ENCODE measurements at regions not wholly inside any gene's neighbourhood (a gene's known extent, or its start where the extent isn't known, plus 50 kb on each side); places are given as distances from the start of the nearest gene placed in this dataset.
A peak's percentile ranks its signal among the peaks of the same experiment; 100 is the strongest.

GRCh38 chr14:34335968-34336367 lies 126.1 kb downstream of the SPTSSA start:
- H3K27me3 Mint-ChIP-seq, result no peaks in the 10 kb centered on the region
- no peak overlapping the region for H3K4me3 Mint-ChIP-seq
- no peaks in the 10 kb centered on the region for H3K9me3 Mint-ChIP-seq
- no peak for DNase-seq
- H3K27ac Mint-ChIP-seq, result no peak overlapping the region
- H3K36me3 Mint-ChIP-seq (ENCODE audit: low read depth), result no peaks in the 10 kb centered on the region
- peaks cover 10% of the 10 kb centered on the region for H3K4me1 Mint-ChIP-seq (ENCODE audit: low read depth)

- Mint-ChIP-seq H3K9me3 (no peaks in the 10 kb centered on the region), H3K4me1 (ENCODE audit: low read depth) (peaks cover 10% of the 10 kb centered on the region), H3K27ac (peak overlapping the region; percentile 8), H3K36me3 (ENCODE audit: low read depth) (no peaks in the 10 kb centered on the region), H3K27me3 (no peaks in the 10 kb centered on the region), H3K4me3 (no peak overlapping the region)
- DNase-seq, result no peak
Measured at GRCh38 chr14:34334329-34334728, 127.7 kb downstream of the SPTSSA start.

- Mint-ChIP-seq H3K9me3 (no peaks in the 10 kb centered on the region), H3K4me1 (ENCODE audit: low read depth) (peaks cover 10% of the 10 kb centered on the region), H3K27ac (no peak overlapping the region), H3K4me3 (no peak overlapping the region), H3K27me3 (no peaks in the 10 kb centered on the region), H3K36me3 (ENCODE audit: low read depth) (no peaks in the 10 kb centered on the region)
- peak; percentile 69 for DNase-seq
Measured at GRCh38 chr14:34331728-34332623, 130.1 kb downstream of the SPTSSA start.

GRCh38 chr14:34330846-34331245 lies 131.2 kb downstream of the SPTSSA start:
- no peak overlapping the region for H3K4me3 Mint-ChIP-seq
- H3K27ac Mint-ChIP-seq, result no peak overlapping the region
- H3K4me1 Mint-ChIP-seq (ENCODE audit: low read depth), result peaks cover 10% of the 10 kb centered on the region
- H3K27me3 Mint-ChIP-seq, result no peaks in the 10 kb centered on the region
- no peaks in the 10 kb centered on the region for H3K9me3 Mint-ChIP-seq
- DNase-seq, result no peak
- H3K36me3 Mint-ChIP-seq (ENCODE audit: low read depth), result no peaks in the 10 kb centered on the region

- no peak overlapping the region for H3K27ac Mint-ChIP-seq
- no peaks in the 10 kb centered on the region for H3K9me3 Mint-ChIP-seq
- no peaks in the 10 kb centered on the region for H3K36me3 Mint-ChIP-seq (ENCODE audit: low read depth)
- no peak overlapping the region for H3K4me3 Mint-ChIP-seq
- no peak for DNase-seq
- peaks cover 12% of the 10 kb centered on the region for H3K4me1 Mint-ChIP-seq (ENCODE audit: low read depth)
- H3K27me3 Mint-ChIP-seq, result no peaks in the 10 kb centered on the region
Measured at GRCh38 chr14:34329301-34329700, 132.7 kb downstream of the SPTSSA start.

- Mint-ChIP-seq H3K36me3 (ENCODE audit: low read depth) (no peaks in the 10 kb centered on the region), H3K4me1 (ENCODE audit: low read depth) (peaks cover 12% of the 10 kb centered on the region), H3K4me3 (no peak overlapping the region), H3K27me3 (no peaks in the 10 kb centered on the region), H3K9me3 (no peaks in the 10 kb centered on the region), H3K27ac (no peak overlapping the region)
- DNase-seq, result no peak
Measured at GRCh38 chr14:34328178-34328577, 133.9 kb downstream of the SPTSSA start.

GRCh38 chr14:34325493-34325892 lies 136.5 kb downstream of the SPTSSA start:
- Mint-ChIP-seq H3K4me1 (ENCODE audit: low read depth) (peaks cover 2% of the 10 kb centered on the region), H3K4me3 (no peak overlapping the region), H3K36me3 (ENCODE audit: low read depth) (no peaks in the 10 kb centered on the region), H3K9me3 (no peaks in the 10 kb centered on the region), H3K27ac (no peak overlapping the region), H3K27me3 (no peaks in the 10 kb centered on the region)
- no peak for DNase-seq

GRCh38 chr14:34324363-34324795 lies 137.7 kb downstream of the SPTSSA start:
- no peak overlapping the region for H3K4me3 Mint-ChIP-seq
- peaks cover 2% of the 10 kb centered on the region for H3K4me1 Mint-ChIP-seq (ENCODE audit: low read depth)

GRCh38 chr14:34322940-34323418 lies 139.1 kb downstream of the SPTSSA start:
- H3K27me3 Mint-ChIP-seq, result no peaks in the 10 kb centered on the region
- H3K4me1 Mint-ChIP-seq (ENCODE audit: low read depth), result peaks cover 2% of the 10 kb centered on the region
- H3K36me3 Mint-ChIP-seq (ENCODE audit: low read depth), result no peaks in the 10 kb centered on the region
- peak; percentile 74 for DNase-seq
- no peak overlapping the region for H3K4me3 Mint-ChIP-seq
- H3K9me3 Mint-ChIP-seq, result no peaks in the 10 kb centered on the region
- no peak overlapping the region for H3K27ac Mint-ChIP-seq

More at GRCh38 chr14:34324363-34324795, 137.7 kb downstream of the SPTSSA start:
- Mint-ChIP-seq H3K36me3 (ENCODE audit: low read depth) (no peaks in the 10 kb centered on the region), H3K27me3 (no peaks in the 10 kb centered on the region), H3K27ac (no peak overlapping the region), H3K9me3 (no peaks in the 10 kb centered on the region)
- no peak for DNase-seq

- H3K9me3 Mint-ChIP-seq, result no peaks in the 10 kb centered on the region
- no peaks in the 10 kb centered on the region for H3K36me3 Mint-ChIP-seq (ENCODE audit: low read depth)
- peaks cover 11% of the 10 kb centered on the region for H3K27me3 Mint-ChIP-seq
- no peaks in the 10 kb centered on the region for H3K4me1 Mint-ChIP-seq (ENCODE audit: low read depth)
- no peak overlapping the region for H3K27ac Mint-ChIP-seq
- no peak overlapping the region for H3K4me3 Mint-ChIP-seq
- DNase-seq, result no peak
Measured at GRCh38 chr14:34319140-34319539, 142.9 kb downstream of the SPTSSA start.

- Mint-ChIP-seq H3K4me1 (ENCODE audit: low read depth) (no peaks in the 10 kb centered on the region), H3K27me3 (peaks cover 17% of the 10 kb centered on the region), H3K27ac (no peak overlapping the region), H3K36me3 (ENCODE audit: low read depth) (no peaks in the 10 kb centered on the region), H3K4me3 (no peak overlapping the region), H3K9me3 (no peaks in the 10 kb centered on the region)
- DNase-seq, result no peak
Measured at GRCh38 chr14:34318014-34318413, 144.0 kb downstream of the SPTSSA start.

GRCh38 chr14:34310724-34311123 lies 151.3 kb downstream of the SPTSSA start:
- Mint-ChIP-seq H3K4me1 (ENCODE audit: low read depth) (no peaks in the 10 kb centered on the region), H3K27me3 (peaks cover 15% of the 10 kb centered on the region), H3K4me3 (no peak overlapping the region), H3K27ac (no peak overlapping the region), H3K36me3 (ENCODE audit: low read depth) (no peaks in the 10 kb centered on the region), H3K9me3 (no peaks in the 10 kb centered on the region)
- DNase-seq, result no peak

- no peaks in the 10 kb centered on the region for H3K36me3 Mint-ChIP-seq (ENCODE audit: low read depth)
- H3K9me3 Mint-ChIP-seq, result no peaks in the 10 kb centered on the region
- no peaks in the 10 kb centered on the region for H3K27me3 Mint-ChIP-seq
- no peak overlapping the region for H3K4me3 Mint-ChIP-seq
- no peak overlapping the region for H3K27ac Mint-ChIP-seq
- no peak for DNase-seq
- H3K4me1 Mint-ChIP-seq (ENCODE audit: low read depth), result no peaks in the 10 kb centered on the region
Measured at GRCh38 chr14:34303811-34304210, 158.2 kb downstream of the SPTSSA start.

- H3K36me3 Mint-ChIP-seq (ENCODE audit: low read depth), result no peaks in the 10 kb centered on the region
- no peak for DNase-seq
- H3K27ac Mint-ChIP-seq, result no peak overlapping the region
- no peaks in the 10 kb centered on the region for H3K27me3 Mint-ChIP-seq
- H3K4me1 Mint-ChIP-seq (ENCODE audit: low read depth), result no peaks in the 10 kb centered on the region
- H3K4me3 Mint-ChIP-seq, result no peak overlapping the region
- H3K9me3 Mint-ChIP-seq, result no peaks in the 10 kb centered on the region
Measured at GRCh38 chr14:34302654-34303053, 159.4 kb downstream of the SPTSSA start.

GRCh38 chr14:34300882-34301734 lies 160.9 kb downstream of the SPTSSA start:
- H3K36me3 Mint-ChIP-seq (ENCODE audit: low read depth), result no peaks in the 10 kb centered on the region
- H3K4me1 Mint-ChIP-seq (ENCODE audit: low read depth), result no peaks in the 10 kb centered on the region
- no peak overlapping the region for H3K27ac Mint-ChIP-seq
- no peaks in the 10 kb centered on the region for H3K27me3 Mint-ChIP-seq
- H3K9me3 Mint-ChIP-seq, result no peaks in the 10 kb centered on the region
- no peak for DNase-seq
- no peak overlapping the region for H3K4me3 Mint-ChIP-seq

Data from activated T-cell treated with anti-CD3 and anti-CD28 coated beads, Interleukin-2, amount 50 U/mL, for 24 hours (primary cell).